A673 (cell line): ENCODE measurements at regions not wholly inside any gene's neighbourhood (a gene's known extent, or its start where the extent isn't known, plus 50 kb on each side); places are given as distances from the start of the nearest gene placed in this dataset.

Source experiments
- BruUV-seq: library from RNA; stranded (reverse); fragments of 400-500 nt; replicated peaks from 2 replicates; lab custom pipeline; 2021; lab: Mats Ljungman, UMichigan
- CTCF ChIA-PET: fragments of 300-600 bp; sonication (Branson Sonifier 250); formaldehyde crosslinking; loops from one replicate; lab custom pipeline; 2022; ENCODE audit warnings: antibody characterized with exemption; lab: Charles Lee
- POLR2A ChIA-PET: fragments of 300-600 bp; sonication (Branson Sonifier 250); formaldehyde crosslinking; loops from one replicate; lab custom pipeline; 2022; ENCODE audit warnings: antibody characterized with exemption; ENCODE audit not compliant: low non-redundant PET; lab: Charles Lee
- DNase-seq: peaks from one replicate; pipeline ENCODE4 v3.0.0-alpha.2; 2015; ENCODE audit warnings: low spot score
- H3K27ac ChIP-seq: fragments of 200-600 bp; sonication (generic); 2 replicates; pipeline ENCODE4 v1.5.1; 2016; ENCODE audit warnings: mixed run types, low read depth, mild to moderate bottlenecking, mixed read lengths, antibody characterized with exemption, low read length; ENCODE audit not compliant: poor library complexity, severe bottlenecking
- H3K27me3 ChIP-seq: fragments of 200-600 bp; sonication (generic); replicated peaks from 2 replicates; pipeline ENCODE4 v1.6.1; 2017; ENCODE audit warnings: mixed run types, low read depth, mild to moderate bottlenecking, mixed read lengths, antibody characterized with exemption, low read length; ENCODE audit not compliant: insufficient read depth, poor library complexity
- H3K36me3 ChIP-seq: fragments of 200-600 bp; sonication (generic); 2 replicates; pipeline ENCODE4 v1.6.1; 2016; ENCODE audit warnings: mixed run types, mild to moderate bottlenecking, mixed read lengths, antibody characterized with exemption, low read length; ENCODE audit not compliant: insufficient read depth, poor library complexity, severe bottlenecking
- H3K4me1 ChIP-seq: fragments of 200-600 bp; sonication (generic); 2 replicates; pipeline ENCODE4 v1.6.1; 2017; ENCODE audit warnings: mixed run types, mild to moderate bottlenecking, mixed read lengths, antibody characterized with exemption, low read length; ENCODE audit not compliant: insufficient read depth, poor library complexity, severe bottlenecking
- H3K4me3 ChIP-seq: fragments of 200-600 bp; sonication (generic); 2 replicates; pipeline ENCODE4 v1.5.1; 2016; ENCODE audit warnings: low read depth, mixed run types, mild to moderate bottlenecking, mixed read lengths, low read length; ENCODE audit not compliant: poor library complexity, severe bottlenecking
- H3K9me3 ChIP-seq: fragments of 200-600 bp; sonication (generic); 2 replicates; pipeline ENCODE4 v1.6.1; 2016; ENCODE audit warnings: mixed run types, low read depth, mild to moderate bottlenecking, mixed read lengths, antibody characterized with exemption, low read length; ENCODE audit not compliant: poor library complexity, severe bottlenecking
- CTCF ChIP-seq: fragments of 300-800, 200-600 bp; sonication (generic); conservative IDR thresholded peaks from 2 replicates; pipeline ENCODE4 v1.5.1; 2017; ENCODE audit warnings: low read depth, mild to moderate bottlenecking, antibody characterized with exemption, low read length, moderate library complexity, mixed read lengths
- intact Hi-C: fragments of 100-400 bp; cut with micrococcal nuclease; formaldehyde crosslinking; loops from one replicate; pipeline ENCODE4 v1.10.0; 2022; ENCODE audit not compliant: unreplicated experiment

GRCh38 chr3:161422171-161422700, 50.9 kb upstream of the SPTSSB start:
- POLR2A ChIA-PET = no interaction called here
- CTCF ChIA-PET = no interaction called here
- intact Hi-C loops = loop anchor here (10.0 kb wide), 4 partner anchors 497 to 987 kb away; partner anchors contain the start of gene ARL14

More at GRCh38 chr3:161422171-161422700, 50.9 kb upstream of the SPTSSB start:
- no peak for TF ChIP-seq CTCF
- no peaks in the 10 kb centered on the region for H3K36me3 ChIP-seq
- H3K9me3 ChIP-seq = no peaks in the 10 kb centered on the region
- no peak overlapping the region for H3K27ac ChIP-seq
- H3K27me3 ChIP-seq = no peaks in the 10 kb centered on the region
- DNase-seq = no peak
- no peaks in the 10 kb centered on the region for H3K4me1 ChIP-seq
- H3K4me3 ChIP-seq = no peak overlapping the region
- no TSS peak for BruUV-seq
